ENCODE measurements at regions not wholly inside any gene's neighbourhood (a gene's known extent, or its start where the extent isn't known, plus 50 kb on each side); places are given as distances from the start of the nearest gene placed in this dataset.

DNA sequence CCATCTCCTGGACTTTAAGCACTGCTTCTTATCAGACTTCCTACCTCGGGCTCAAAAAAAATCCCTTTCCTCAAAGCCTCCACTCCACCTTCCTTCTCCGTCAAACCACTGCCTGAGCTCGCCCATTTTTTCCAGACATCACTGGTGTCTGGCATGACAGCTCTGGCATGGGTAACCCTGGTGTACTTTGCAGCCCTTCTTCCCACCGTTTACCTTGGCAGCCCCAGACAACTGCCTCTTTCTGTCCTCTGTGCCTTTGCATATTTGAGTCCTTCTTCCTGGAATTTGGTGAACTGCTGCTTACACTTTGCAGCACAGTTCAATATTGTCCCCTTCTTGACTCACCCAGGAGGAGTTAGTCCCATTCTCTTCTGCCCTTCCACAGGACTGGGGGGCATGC is 144.6 kb upstream of the TBX20 start:
- no peak for TF ChIP-seq YY1 (IDR thresholded peaks at IDR 0.05; ENCODE audit: insufficient read depth, insufficient read length)
- no peak for TF ChIP-seq ZNF274 (IDR thresholded peaks at IDR 0.05; ENCODE audit: low read depth, low read length)

Data from NT2/D1 (cell line).